SJSA1 (cell line): ENCODE measurements at regions not wholly inside any gene's neighbourhood (a gene's known extent, or its start where the extent isn't known, plus 50 kb on each side); places are given as distances from the start of the nearest gene placed in this dataset.
"Not testable (repeated sequence)": the region's sequence is repeated elsewhere in the genome, so short reads cannot be mapped to it uniquely, and the experiment has no call there.

Experiments used
- DNase-seq, 2 experiments: peaks; one replicate each; pipeline ENCODE4 v3.0.0-alpha.2; 2015 to 2020; ENCODE audit warnings: low spot score in 2 of 2, low read depth in 1 of 2
- H3K27ac ChIP-seq: fragments of 250-450 bp; sonication (Bioruptor Pico); 2 replicates; pipeline ENCODE4 v1.5.1; 2020; ENCODE audit warnings: mild to moderate bottlenecking, moderate library complexity
- H3K27me3 ChIP-seq: fragments of 250-450 bp; sonication (Bioruptor Pico); replicated peaks from 2 replicates; pipeline ENCODE4 v1.5.1; 2020; ENCODE audit warnings: mild to moderate bottlenecking, moderate library complexity
- H3K36me3 ChIP-seq: fragments of 250-450 bp; sonication (Bioruptor Pico); 2 replicates; pipeline ENCODE4 v1.5.1; 2020; ENCODE audit warnings: mild to moderate bottlenecking
- H3K4me1 ChIP-seq: fragments of 250-450 bp; sonication (Bioruptor Pico); replicated peaks from 2 replicates; pipeline ENCODE4 v1.6.1; 2021; ENCODE audit warnings: mild to moderate bottlenecking
- H3K4me3 ChIP-seq: fragments of 250-450 bp; sonication (Bioruptor Pico); 2 replicates; pipeline ENCODE4 v1.5.1; 2020; ENCODE audit warnings: mild to moderate bottlenecking
- H3K9me3 ChIP-seq: fragments of 250-450 bp; sonication (Bioruptor Pico); replicated peaks from 2 replicates; pipeline ENCODE4 v1.5.1; 2020; ENCODE audit warnings: mild to moderate bottlenecking

DNA sequence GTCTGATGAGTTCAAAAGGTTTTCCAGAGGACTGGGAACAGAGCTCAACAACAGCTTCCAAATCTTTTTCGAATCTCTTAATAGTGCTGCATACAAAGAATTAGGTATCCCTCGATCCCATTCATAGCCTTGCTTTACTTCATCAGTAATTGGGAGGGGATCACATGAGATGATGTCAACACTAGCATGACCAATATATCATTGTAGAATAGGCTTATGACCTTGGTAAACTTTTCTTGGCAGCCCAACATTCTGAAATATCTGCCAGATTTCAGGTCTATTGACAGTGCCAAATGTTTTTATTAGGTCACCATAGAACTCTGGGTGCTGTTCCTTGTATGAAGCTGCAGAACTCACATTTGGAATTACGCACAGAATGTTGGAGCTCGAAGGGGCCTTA, 228.9 kb downstream of the FGF10 start:
- DNase-seq, result no peak
- Histone ChIP-seq H3K4me1 (no peaks in the 10 kb centered on the region), H3K9me3 (no peaks in the 10 kb centered on the region; the same call in 1 of the 2 replicates), H3K36me3 (no peaks in the 10 kb centered on the region), H3K27me3 (no peaks in the 10 kb centered on the region), H3K4me3 (no peak overlapping the region), H3K27ac (no peak overlapping the region)

DNA sequence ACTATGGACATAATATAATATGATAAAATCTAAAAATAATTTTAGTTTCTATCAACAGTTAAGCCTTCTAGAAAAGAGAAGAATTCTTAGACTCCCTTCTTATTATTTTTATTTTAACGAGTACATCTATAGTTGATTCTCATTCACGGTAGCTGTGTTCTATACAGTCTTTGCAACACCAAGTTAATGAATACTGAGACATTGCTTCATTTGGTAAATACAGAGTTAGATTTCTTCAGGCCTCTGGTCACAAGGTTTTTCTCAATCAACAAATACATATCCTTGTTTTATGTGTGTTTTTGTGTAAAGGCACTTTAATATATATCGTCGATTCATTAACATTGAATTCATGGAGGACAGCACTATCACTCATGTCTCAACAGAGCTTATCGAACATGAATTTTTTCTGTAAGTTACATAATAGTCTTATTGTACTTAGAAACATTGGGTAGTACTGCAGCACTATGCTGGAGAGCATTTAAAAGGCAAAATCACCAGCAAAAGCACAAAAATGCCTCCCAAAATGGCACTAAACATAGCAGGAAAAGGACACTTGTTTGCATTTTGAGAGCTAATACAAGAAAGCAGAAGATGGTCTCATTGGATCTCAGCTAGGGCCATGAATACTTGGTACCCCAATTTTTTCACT, 239.0 kb downstream of the FGF10 start:
- no peak for DNase-seq
- H3K27me3 ChIP-seq, result no peaks in the 10 kb centered on the region
- no peak overlapping the region for H3K4me3 ChIP-seq
- no peaks in the 10 kb centered on the region for H3K9me3 ChIP-seq
- H3K36me3 ChIP-seq, result no peaks in the 10 kb centered on the region
- no peak overlapping the region for H3K27ac ChIP-seq
- no peaks in the 10 kb centered on the region for H3K4me1 ChIP-seq

DNA sequence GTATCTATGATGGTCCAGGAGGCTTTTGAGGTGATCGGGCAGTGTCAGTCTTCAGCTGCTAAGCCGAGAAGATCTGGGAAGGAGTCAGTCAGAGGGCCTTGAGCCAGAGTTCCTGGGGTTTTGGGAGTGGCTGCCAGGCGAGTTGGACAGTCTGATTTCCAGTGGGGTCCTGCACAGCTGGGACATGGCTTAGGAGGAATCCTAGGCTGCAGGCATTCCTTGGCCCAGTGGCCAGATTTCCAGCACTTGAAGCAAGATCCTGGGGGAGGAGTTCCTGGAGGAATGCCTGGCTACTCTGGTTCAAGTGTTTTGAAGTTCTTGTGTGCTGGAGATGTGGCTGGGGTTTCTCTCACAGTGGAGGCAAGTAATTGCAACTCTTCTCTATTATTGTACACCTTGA, 271.3 kb downstream of the FGF10 start:
- not testable (repeated sequence) for DNase-seq, H3K36me3 ChIP-seq, H3K4me1 ChIP-seq, H3K4me3 ChIP-seq, H3K9me3 ChIP-seq, H3K27ac ChIP-seq, H3K27me3 ChIP-seq

DNA sequence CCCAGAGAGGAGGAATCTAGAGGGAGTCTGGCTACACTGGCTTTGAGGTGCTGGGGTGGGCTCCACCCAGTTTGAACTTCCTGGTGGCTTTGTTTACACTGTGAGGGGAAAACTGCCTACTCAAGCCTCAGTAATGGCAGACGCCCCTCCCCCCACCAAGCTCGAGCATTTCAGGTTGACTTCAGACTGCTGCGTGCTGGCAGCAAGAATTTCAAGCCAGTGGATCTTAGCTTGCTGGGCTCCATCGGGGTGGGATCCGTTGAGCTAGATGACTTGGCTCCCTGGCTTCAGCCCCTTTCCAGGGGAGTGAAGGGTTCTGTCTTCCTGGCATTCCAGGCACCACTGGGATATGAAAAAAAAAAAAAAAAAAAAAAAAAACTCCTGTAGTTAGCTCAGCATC, 281.0 kb downstream of the FGF10 start:
- not testable (repeated sequence) for H3K9me3 ChIP-seq, H3K4me1 ChIP-seq, H3K4me3 ChIP-seq, H3K36me3 ChIP-seq, H3K27me3 ChIP-seq, DNase-seq, H3K27ac ChIP-seq

DNA sequence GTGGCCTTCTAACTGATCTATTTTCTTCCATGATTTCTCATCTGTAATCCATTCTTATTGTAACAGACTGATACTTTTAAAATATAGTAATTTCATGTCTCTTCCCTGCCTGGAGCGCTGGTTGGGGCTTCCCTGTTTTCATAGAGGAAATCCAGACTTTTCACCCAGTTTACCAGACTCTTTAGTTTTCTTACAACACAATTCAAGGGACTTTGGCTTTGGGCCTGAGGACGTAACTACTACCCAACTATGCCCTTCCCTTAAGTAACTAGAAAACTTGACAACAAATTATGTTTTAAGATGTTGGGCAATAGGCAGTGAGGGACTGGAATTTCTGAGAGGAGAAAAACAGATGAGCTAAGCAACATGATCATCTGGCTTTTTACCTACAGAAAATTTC, 289.6 kb downstream of the FGF10 start:
- Histone ChIP-seq H3K4me1 (no peaks in the 10 kb centered on the region), H3K36me3 (no peaks in the 10 kb centered on the region), H3K27ac (no peak overlapping the region), H3K4me3 (no peak overlapping the region), H3K27me3 (no peaks in the 10 kb centered on the region), H3K9me3 (no peaks in the 10 kb centered on the region)
- no peak for DNase-seq

DNA sequence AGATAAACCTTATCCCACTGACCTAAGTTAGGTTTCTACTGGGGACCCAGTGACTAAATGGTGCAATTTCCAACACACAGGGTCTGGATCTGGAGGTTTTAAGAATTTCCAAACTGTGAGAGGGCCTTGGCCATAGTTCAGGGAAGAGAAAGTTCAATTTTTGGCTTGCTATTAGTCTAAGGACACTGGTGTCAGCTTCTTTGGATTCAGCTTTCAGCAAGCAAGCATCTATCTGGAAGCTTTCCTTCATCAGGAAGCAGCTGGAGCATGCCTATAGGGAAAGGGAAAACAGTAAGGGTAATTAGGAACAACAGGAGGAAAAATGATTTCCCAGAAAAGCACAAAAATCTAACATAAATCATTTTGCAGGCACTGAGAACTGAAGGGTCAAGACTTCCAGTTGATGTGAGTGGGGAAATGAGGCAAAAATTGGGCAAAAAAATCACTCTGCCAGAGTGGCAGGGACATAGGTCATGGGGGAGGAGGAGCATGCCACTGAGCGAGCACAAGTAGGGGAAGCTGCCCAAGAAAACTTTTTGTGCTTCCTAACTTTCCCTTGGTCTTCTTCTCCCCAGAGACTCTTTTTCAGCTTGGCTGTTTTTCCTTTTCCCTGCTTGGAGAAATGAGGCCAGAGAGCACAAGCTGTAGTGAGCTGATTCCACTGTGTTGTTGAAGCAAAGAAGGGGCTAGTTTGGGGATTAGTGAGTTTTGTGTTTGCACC, 299.6 kb downstream of the FGF10 start:
- Histone ChIP-seq H3K4me3 (no peak overlapping the region), H3K4me1 (no peaks in the 10 kb centered on the region), H3K9me3 (no peaks in the 10 kb centered on the region), H3K27me3 (no peaks in the 10 kb centered on the region), H3K36me3 (no peaks in the 10 kb centered on the region), H3K27ac (no peak overlapping the region)
- no peak for DNase-seq

DNA sequence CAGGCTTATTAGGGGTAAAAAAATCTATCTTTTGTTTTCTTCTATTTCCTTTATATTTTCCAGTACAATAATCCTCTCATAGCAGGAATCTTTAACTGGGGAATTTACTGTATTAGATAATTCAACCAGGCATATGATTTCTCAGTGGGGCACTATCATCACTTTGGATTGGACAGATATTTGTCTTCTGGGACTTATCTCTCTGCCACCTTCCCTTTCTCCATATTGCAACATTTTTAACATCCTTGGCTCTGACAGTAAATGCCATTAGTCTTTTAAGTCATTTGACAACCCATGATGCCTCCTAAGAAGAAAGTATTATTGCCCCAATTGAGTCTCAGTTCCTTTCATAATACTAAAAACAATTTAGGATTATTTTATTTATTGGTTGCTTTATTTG, 304.1 kb downstream of the FGF10 start:
- no peaks in the 10 kb centered on the region for H3K36me3 ChIP-seq
- no peak for DNase-seq
- no peaks in the 10 kb centered on the region for H3K4me1 ChIP-seq
- no peak overlapping the region for H3K4me3 ChIP-seq
- H3K27me3 ChIP-seq, result no peaks in the 10 kb centered on the region
- no peaks in the 10 kb centered on the region for H3K9me3 ChIP-seq
- no peak overlapping the region for H3K27ac ChIP-seq

DNA sequence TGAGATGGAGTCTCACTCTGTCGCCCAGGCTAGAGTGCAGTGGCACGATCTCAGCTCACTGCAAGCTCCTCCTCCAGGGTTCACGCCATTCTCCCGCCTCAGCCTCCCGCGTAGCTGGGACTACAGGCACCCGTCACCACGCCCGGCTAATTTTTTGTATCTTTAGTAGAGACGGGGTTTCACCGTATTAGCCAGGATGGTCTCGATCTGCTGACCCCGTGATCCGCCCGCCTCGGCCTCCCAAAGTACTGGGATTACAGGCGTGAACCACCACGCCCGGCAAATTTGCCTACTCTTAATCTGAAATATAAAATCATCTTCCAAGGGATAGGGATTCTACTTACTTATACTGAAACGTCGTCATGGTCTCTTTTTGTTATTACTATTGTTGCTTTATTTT, 314.7 kb downstream of the FGF10 start:
- H3K27me3 ChIP-seq, H3K27ac ChIP-seq, H3K36me3 ChIP-seq, H3K4me1 ChIP-seq, DNase-seq, H3K9me3 ChIP-seq, H3K4me3 ChIP-seq: not testable (repeated sequence)

DNA sequence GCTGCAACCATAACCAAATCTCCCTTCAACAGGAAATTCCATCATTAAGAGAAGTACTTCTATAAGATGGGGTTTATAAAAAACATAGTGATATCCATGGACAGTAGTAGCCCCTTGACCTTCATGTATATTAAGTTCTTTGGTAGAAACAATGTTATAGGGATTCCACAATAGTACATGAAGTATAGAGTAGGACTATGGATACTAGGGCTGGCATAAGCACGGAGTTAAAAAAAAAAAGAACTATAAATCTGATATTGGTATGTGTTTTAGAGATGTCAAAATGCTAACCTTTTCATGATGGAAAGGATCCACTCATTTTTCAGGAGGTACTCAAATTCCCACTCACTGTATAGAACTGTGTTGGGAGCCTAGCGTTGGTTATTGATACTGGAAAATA, 337.6 kb downstream of the FGF10 start:
- H3K27ac ChIP-seq, result no peak overlapping the region
- no peaks in the 10 kb centered on the region for H3K27me3 ChIP-seq
- no peaks in the 10 kb centered on the region for H3K36me3 ChIP-seq
- DNase-seq, result no peak
- no peaks in the 10 kb centered on the region for H3K4me1 ChIP-seq
- H3K9me3 ChIP-seq, result no peaks in the 10 kb centered on the region
- no peak overlapping the region for H3K4me3 ChIP-seq

DNA sequence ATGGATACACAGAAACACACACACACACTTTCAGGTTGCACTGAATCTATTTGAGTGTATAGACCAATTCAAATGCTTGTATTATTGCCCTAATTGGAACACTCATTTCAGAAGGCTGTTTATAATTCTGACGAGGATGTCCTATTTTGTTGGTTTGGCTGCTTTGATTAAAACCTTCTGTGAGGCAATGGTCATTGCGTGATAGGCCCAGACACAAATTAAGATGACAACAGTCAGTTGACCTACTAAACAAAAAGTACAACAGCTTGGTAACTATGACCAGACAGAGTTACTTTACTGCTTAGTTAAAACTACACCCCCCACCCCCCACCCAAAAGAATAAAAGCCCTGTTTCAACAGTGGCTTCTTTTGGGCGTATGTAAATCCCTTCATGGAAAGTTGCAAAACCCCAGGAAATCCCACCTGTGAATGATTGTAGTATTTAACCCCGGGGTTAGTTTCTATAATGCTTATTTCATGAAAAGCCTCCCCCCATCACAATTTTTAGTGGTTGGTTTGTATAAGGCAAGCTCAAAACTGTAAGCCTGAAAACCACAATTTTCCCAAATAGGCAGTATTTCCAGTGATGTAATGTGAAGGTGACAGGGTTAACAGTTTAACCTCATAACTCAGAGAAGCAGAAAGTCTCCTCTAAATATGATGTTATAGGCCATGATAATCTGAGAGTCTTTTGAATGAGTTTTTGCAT, 340.8 kb downstream of the FGF10 start:
- Histone ChIP-seq H3K27me3 (no peaks in the 10 kb centered on the region), H3K36me3 (no peaks in the 10 kb centered on the region), H3K9me3 (no peaks in the 10 kb centered on the region), H3K27ac (no peak overlapping the region), H3K4me3 (no peak overlapping the region), H3K4me1 (no peaks in the 10 kb centered on the region)
- DNase-seq, result no peak

DNA sequence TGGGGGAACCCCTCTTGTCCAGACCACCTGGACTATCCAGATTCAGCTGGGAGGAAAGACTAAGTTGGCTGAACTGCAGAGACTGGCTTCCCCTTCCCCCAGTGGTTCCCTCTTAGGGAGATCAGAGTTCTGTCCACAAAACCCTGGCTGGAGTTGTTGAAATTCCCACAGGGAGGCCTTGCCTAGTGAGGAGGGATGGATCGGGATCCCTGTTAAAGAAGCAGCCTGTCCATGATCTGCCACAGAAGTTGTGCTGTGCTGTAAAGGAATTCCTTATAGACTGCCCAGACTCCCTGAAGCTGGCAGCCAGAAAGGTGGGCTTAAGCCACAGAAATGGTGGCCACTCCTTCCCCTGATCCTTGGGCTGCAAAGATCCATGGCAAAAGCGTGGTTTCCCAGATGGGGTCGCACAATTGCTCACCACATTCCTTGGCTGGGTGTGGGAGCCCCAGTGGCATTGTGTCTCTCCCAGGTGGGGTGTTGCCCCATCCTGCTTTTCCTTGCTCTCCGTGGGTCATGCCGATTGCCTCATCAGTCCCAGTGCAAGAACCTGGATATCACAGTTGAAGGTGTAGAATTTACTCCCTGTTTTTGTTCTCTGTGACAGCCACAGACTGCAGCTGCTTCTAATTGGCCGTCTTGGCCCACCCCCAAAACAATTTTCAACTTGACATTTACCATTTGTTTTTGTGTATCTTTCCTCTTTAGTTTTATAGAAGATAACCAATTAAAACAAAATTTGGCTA, 342.4 kb downstream of the FGF10 start:
- Histone ChIP-seq H3K9me3 (no peaks in the 10 kb centered on the region), H3K4me1 (no peaks in the 10 kb centered on the region), H3K27ac (no peak overlapping the region), H3K4me3 (no peak overlapping the region), H3K27me3 (no peaks in the 10 kb centered on the region), H3K36me3 (no peaks in the 10 kb centered on the region)
- DNase-seq, result no peak

DNA sequence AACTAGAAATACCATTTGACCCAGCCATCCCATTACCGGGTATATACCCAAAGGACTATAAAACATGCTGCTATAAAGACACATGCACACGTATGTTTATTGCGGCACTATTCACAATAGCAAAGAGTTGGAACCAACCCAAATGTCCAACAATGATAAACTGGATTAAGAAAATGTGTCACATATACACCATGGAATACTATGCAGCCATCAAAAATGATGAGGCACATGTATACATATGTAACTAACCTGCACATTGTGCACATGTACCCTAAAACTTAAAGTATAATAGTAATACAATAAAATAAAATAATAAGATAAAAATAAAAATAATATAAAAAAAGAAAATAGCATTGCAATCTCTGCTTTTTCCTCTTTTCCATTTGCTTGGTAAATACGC, 344.7 kb downstream of the FGF10 start:
- DNase-seq, H3K27ac ChIP-seq, H3K27me3 ChIP-seq, H3K36me3 ChIP-seq, H3K4me1 ChIP-seq, H3K9me3 ChIP-seq, H3K4me3 ChIP-seq: not testable (repeated sequence)

DNA sequence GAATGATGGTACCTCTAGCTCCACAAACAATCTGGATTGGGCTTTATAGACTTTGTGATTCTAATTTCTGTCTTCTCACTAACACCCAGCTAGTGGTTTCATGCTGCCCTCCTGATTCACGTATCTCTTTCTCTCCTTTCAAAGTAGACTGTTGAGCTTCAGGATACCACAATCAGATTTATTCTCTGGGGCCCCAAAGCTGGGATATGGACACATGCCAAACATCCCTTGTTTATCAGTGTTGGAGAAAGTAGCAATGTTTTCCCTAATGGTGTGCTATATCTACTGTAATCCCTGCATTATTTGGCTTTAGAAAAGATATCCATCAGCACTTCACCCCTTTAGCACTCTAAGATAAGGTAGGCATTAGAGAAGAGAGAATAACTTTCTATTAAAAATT, 361.0 kb downstream of the FGF10 start:
- H3K9me3 ChIP-seq, result no peaks in the 10 kb centered on the region
- no peaks in the 10 kb centered on the region for H3K4me1 ChIP-seq
- no peak overlapping the region for H3K4me3 ChIP-seq
- no peak overlapping the region for H3K27ac ChIP-seq
- H3K27me3 ChIP-seq, result no peaks in the 10 kb centered on the region
- H3K36me3 ChIP-seq, result no peaks in the 10 kb centered on the region
- DNase-seq, result no peak

DNA sequence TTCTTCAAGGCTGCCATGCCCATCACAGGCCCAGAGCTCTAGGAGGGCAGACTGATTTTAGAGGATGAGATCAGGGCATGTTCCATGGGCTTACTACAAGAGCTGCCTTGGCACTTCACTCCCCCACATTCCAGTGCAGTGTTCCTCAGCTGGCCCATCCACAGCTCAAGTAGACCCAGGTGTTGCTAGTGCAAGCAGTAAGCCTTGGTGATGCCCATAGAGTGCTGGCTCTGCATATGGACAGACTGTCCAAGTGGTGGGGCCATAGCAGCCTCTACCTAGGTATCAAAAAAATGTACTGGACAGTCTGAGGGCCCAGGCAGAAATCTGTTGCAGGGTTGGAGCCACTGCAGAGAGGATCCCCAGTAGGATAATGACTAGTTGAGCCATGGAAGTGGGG, 366.6 kb downstream of the FGF10 start:
- H3K9me3 ChIP-seq, result no peaks in the 10 kb centered on the region
- H3K27ac ChIP-seq, result no peak overlapping the region
- no peak for DNase-seq
- H3K27me3 ChIP-seq, result no peaks in the 10 kb centered on the region
- H3K36me3 ChIP-seq, result no peaks in the 10 kb centered on the region
- no peaks in the 10 kb centered on the region for H3K4me1 ChIP-seq
- no peak overlapping the region for H3K4me3 ChIP-seq
